K562 (cell line): ENCODE measurements at regions not wholly inside any gene's neighbourhood (a gene's known extent, or its start where the extent isn't known, plus 50 kb on each side); places are given as distances from the start of the nearest gene placed in this dataset.

Experiments
- ATAC-seq: fragments of 200-7000 bp; cut with Tn5 transposase; 3 replicates; pipeline ENCODE4 v1.9.1; 2020; ENCODE audit warnings: moderate library complexity
- BruUV-seq: library from RNA; stranded (reverse); fragments of 400-500 nt; replicated peaks from 2 replicates; lab custom pipeline; 2021; lab: Mats Ljungman, UMichigan
- CTCF ChIA-PET: fragments of 300-600 bp; formaldehyde crosslinking; extraction: SDS; loops from one replicate; lab custom pipeline; 2021; ENCODE audit warnings: low intra/inter-chr PET ratio; lab: Yijun Ruan, JAX
- POLR2A ChIA-PET: fragments of 300-600, 350-650 bp; sonication (Branson Sonifier 250); formaldehyde crosslinking; extraction: SDS; loops from one replicate; lab custom pipeline; 2021; ENCODE audit warnings: antibody characterized with exemption, inconsistent platforms; lab: Yijun Ruan, JAX
- DNase-seq, 4 experiments: peaks; one replicate each; pipeline versions ENCODE4 v3.0.0 to v3.0.0-alpha.2; 2011 to 2018; ENCODE audit warnings: low spot score in 3 of 4, mixed read lengths in 3 of 4; ENCODE audit errors: extremely low read depth in 1 of 4
- FAIRE-seq: peaks from 2 replicates; lab custom pipeline; 2011; peaks lifted over from hg19 to GRCh38; lab: Jason Lieb, UNC
- H2AFZ ChIP-seq: 2 replicates; pipeline ENCODE4 v1.6.0; 2011; ENCODE audit warnings: low read depth, low read length, control low read depth, inconsistent platforms
- H3K27ac ChIP-seq: fragments of 200-600 bp; 3 replicates; pipeline ENCODE4 v1.8.0; 2011; ENCODE audit warnings: low read depth, mild to moderate bottlenecking, control low read depth, inconsistent platforms, low read length, moderate library complexity, mixed read lengths; ENCODE audit errors: extremely low read depth
- H3K27me3 ChIP-seq, 2 experiments: fragments of 300-600 bp in 1 of 2; 2 replicates in 1 of 2; 3 replicates in 1 of 2; pipeline versions ENCODE4 v1.6.0 to v1.8.0; 2011; ENCODE audit warnings: inconsistent platforms in 2 of 2, low read length in 2 of 2, mild to moderate bottlenecking in 1 of 2, mixed read lengths in 1 of 2, moderate library complexity in 1 of 2; ENCODE audit not compliant: control insufficient read depth in 2 of 2, insufficient read depth in 2 of 2
- H3K36me3 ChIP-seq: fragments of 300-600 bp; 3 replicates; pipeline ENCODE4 v1.8.0; 2011; ENCODE audit warnings: mild to moderate bottlenecking, low read length, inconsistent platforms; ENCODE audit not compliant: control insufficient read depth, insufficient read depth
- H3K4me1 ChIP-seq, 2 experiments: fragments of 200-600 bp in 1 of 2; replicated peaks in 1 of 2; 2 replicates in 1 of 2; 3 replicates in 1 of 2; pipeline versions ENCODE4 v1.5.1 to v1.8.0; 2011; ENCODE audit warnings: inconsistent platforms in 2 of 2, low read length in 2 of 2, mild to moderate bottlenecking in 1 of 2, mixed read lengths in 1 of 2, moderate library complexity in 1 of 2; ENCODE audit not compliant: control insufficient read depth in 2 of 2, insufficient read depth in 2 of 2
- H3K4me2 ChIP-seq: 2 replicates; pipeline ENCODE4 v1.6.1; 2011; ENCODE audit warnings: low read length, control low read depth, inconsistent platforms, mixed read lengths; ENCODE audit not compliant: insufficient read depth
- H3K4me3 ChIP-seq: fragments of 200-600 bp; sonication (generic), shearing (Covaris generic); 2 replicates; pipeline ENCODE4 v1.5.1; 2016; ENCODE audit warnings: control low read depth, inconsistent platforms
- H3K79me2 ChIP-seq: fragments of 200-600 bp; 3 replicates; pipeline ENCODE4 v1.8.0; 2011; ENCODE audit warnings: low read length, inconsistent platforms; ENCODE audit not compliant: control insufficient read depth, insufficient read depth
- H3K9ac ChIP-seq, 2 experiments: 2 replicates each; pipeline versions ENCODE4 v1.6.0 to v1.6.1; 2011; ENCODE audit warnings: low read depth in 2 of 2, low read length in 2 of 2, control low read depth in 1 of 2, inconsistent platforms in 1 of 2, mild to moderate bottlenecking in 1 of 2, mixed read lengths in 1 of 2; ENCODE audit not compliant: insufficient read depth in 1 of 2
- H3K9me1 ChIP-seq: one replicate; pipeline ENCODE4 v1.6.0; 2011; ENCODE audit warnings: inconsistent platforms, mild to moderate bottlenecking, low read length, moderate library complexity; ENCODE audit not compliant: control insufficient read depth, insufficient read depth
- H3K9me3 ChIP-seq: replicated peaks from 2 replicates; pipeline ENCODE4 v1.5.1; 2011; ENCODE audit warnings: low read depth, low read length, inconsistent platforms; ENCODE audit not compliant: control insufficient read depth, insufficient read depth
- H4K20me1 ChIP-seq: replicated peaks from 2 replicates; pipeline ENCODE4 v1.6.1; 2011; ENCODE audit warnings: low read length, inconsistent platforms, mixed read lengths; ENCODE audit not compliant: control insufficient read depth, insufficient read depth
- ARID3A ChIP-seq: IDR thresholded peaks from 2 replicates; pipeline ENCODE4 v1.6.1; 2012; ENCODE audit warnings: low read depth, low read length, improper control_type of control experiment, borderline replicate concordance
- BCL6 ChIP-seq: fragments of 250-450 bp; sonication (Bioruptor Pico); IDR thresholded peaks from 2 replicates; pipeline ENCODE4 v1.4.0; 2020
- CCNT2 ChIP-seq: IDR thresholded peaks from 2 replicates; pipeline ENCODE4 v1.6.1; 2011; ENCODE audit warnings: borderline replicate concordance, low read depth, mild to moderate bottlenecking, moderate library complexity, mixed read lengths, low read length; ENCODE audit not compliant: insufficient read length; ENCODE audit errors: extremely low read depth
- DPF2 ChIP-seq: fragments of 450-650 bp; IDR thresholded peaks from 2 replicates; pipeline ENCODE4 v1.6.1; 2016
- ELF4 ChIP-seq: fragments of 450-650 bp; formaldehyde crosslinking; IDR thresholded peaks from 2 replicates; pipeline ENCODE4 v1.4.0; 2022; ENCODE audit warnings: missing genetic modification characterization
- HIVEP1 ChIP-seq: fragments of 250-450 bp; sonication (Bioruptor Pico); IDR thresholded peaks from 2 replicates; pipeline ENCODE4 v1.4.0; 2020; ENCODE audit warnings: mild to moderate bottlenecking
- ID3 ChIP-seq, 2 experiments: fragments of 250-450 bp in 1 of 2; fragments of 450-650 bp in 1 of 2; sonication (Bioruptor Pico) in 1 of 2; IDR thresholded peaks; 2 replicates each; pipeline versions ENCODE4 v1.6.1 to v1.8.0; 2016 to 2021; ENCODE audit warnings: mild to moderate bottlenecking in 2 of 2, moderate library complexity in 2 of 2, missing compliant biosample characterization in 1 of 2, missing genetic modification characterization in 1 of 2
- ILK ChIP-seq: fragments of 450-650 bp; IDR thresholded peaks from 2 replicates; pipeline ENCODE4 v1.6.1; 2016; ENCODE audit warnings: missing genetic modification characterization, low read depth, mild to moderate bottlenecking, missing compliant biosample characterization, moderate library complexity, borderline replicate concordance
- SP2 ChIP-seq: IDR thresholded peaks from 2 replicates; pipeline ENCODE4 v1.6.1; 2011; ENCODE audit warnings: mild to moderate bottlenecking, low read depth, low read length, moderate library complexity; ENCODE audit not compliant: poor library complexity, severe bottlenecking; ENCODE audit errors: extremely low read depth
- SRSF9 ChIP-seq: fragments of 200-400 bp; formaldehyde crosslinking; IDR thresholded peaks from 2 replicates; pipeline ENCODE4 v1.6.1; 2017; ENCODE audit warnings: low read depth, low read length, borderline replicate concordance
- TAF1 ChIP-seq: IDR thresholded peaks from 2 replicates; pipeline ENCODE4 v1.6.1; 2011; ENCODE audit warnings: mild to moderate bottlenecking, low read length, moderate library complexity; ENCODE audit not compliant: insufficient read depth, control insufficient read depth, severe bottlenecking; ENCODE audit errors: extremely low read depth
- TARDBP ChIP-seq: fragments of 450-650 bp; IDR thresholded peaks from 2 replicates; pipeline ENCODE4 v1.6.1; 2016
- TRIM25 ChIP-seq: fragments of 450-650 bp; IDR thresholded peaks from 2 replicates; pipeline ENCODE4 v1.7.0; 2016; ENCODE audit warnings: borderline replicate concordance
- TSHZ1 ChIP-seq: fragments of 250-450 bp; sonication (Bioruptor Pico); IDR thresholded peaks from 2 replicates; pipeline ENCODE4 v1.4.0; 2020; ENCODE audit warnings: mild to moderate bottlenecking, moderate library complexity
- YBX1 ChIP-seq: fragments of 450-650 bp; IDR thresholded peaks from 2 replicates; pipeline ENCODE4 v1.7.1; 2016; ENCODE audit warnings: mild to moderate bottlenecking
- ZNF232 ChIP-seq: sonication (generic); formaldehyde crosslinking; IDR thresholded peaks from 2 replicates; pipeline ENCODE4 v1.8.0; 2022; ENCODE audit warnings: mild to moderate bottlenecking, missing genetic modification reagents
- ZNF695 ChIP-seq: fragments of 450-650 bp; formaldehyde crosslinking; IDR thresholded peaks from 2 replicates; pipeline ENCODE4 v1.4.0; 2020; ENCODE audit warnings: mild to moderate bottlenecking, moderate library complexity
- WGBS: fragments of 100-300 bp; shearing (Covaris generic); methylation state at CpG from one replicate; pipeline ENCODE4 v1.1.6; 2016; ENCODE audit warnings: low coverage, mixed read lengths; ENCODE audit not compliant: insufficient coverage; ENCODE audit errors: missing lambda C conversion rate; 5-methylcytosine and 5-hydroxymethylcytosine counted together
- in situ Hi-C: fragments of 300-500 bp; cut with MboI; formaldehyde crosslinking; loops from 4 replicates; pipeline ENCODE4 v1.15.0; 2018; ENCODE audit warnings: inconsistent platforms, mixed read lengths
- intact Hi-C: fragments of 100-400 bp; cut with micrococcal nuclease; formaldehyde crosslinking; loops from 2 replicates; pipeline ENCODE4 v1.14.2; 2022

GRCh38 chr6:88454658-88455057 is 288.5 kb upstream of the CNR1 start:
- in situ Hi-C loops (no loop called here), intact Hi-C loops (no loop called here)
- CTCF ChIA-PET, result no interaction called here
- DNase-seq (no peak), FAIRE-seq (no peak), ATAC-seq (no peak)
- no peaks in the 10 kb centered on the region for H3K79me2 ChIP-seq
- H3K4me2 ChIP-seq, result no peak overlapping the region
- BruUV-seq, result no TSS peak
- no peaks in the 10 kb centered on the region for H3K9me3 ChIP-seq
- H3K9me1 ChIP-seq, result no peaks in the 10 kb centered on the region
- H3K4me1 ChIP-seq, result no peaks in the 10 kb centered on the region
- H3K36me3 ChIP-seq, result no peaks in the 10 kb centered on the region
- 0% methylated on average over 2 of the region's 2 CpGs for WGBS
- no peaks in the 10 kb centered on the region for H3K27me3 ChIP-seq
- H3K4me3 ChIP-seq, result no peak overlapping the region
- POLR2A ChIA-PET, result no interaction called here
- H3K27ac ChIP-seq, result no peak overlapping the region
- no peak overlapping the region for H3K9ac ChIP-seq
- H2AFZ ChIP-seq, result no peak overlapping the region
- H4K20me1 ChIP-seq, result no peaks in the 10 kb centered on the region
- TF ChIP-seq YBX1, result no peak
- TF ChIP-seq TSHZ1, result no peak
- no peak for TF ChIP-seq DPF2
- TF ChIP-seq TRIM25, result no peak
- no peak for TF ChIP-seq ILK
- TF ChIP-seq BCL6 (CRISPR knock-in tag), result no peak
- no peak for TF ChIP-seq SRSF9
- no peak for TF ChIP-seq ELF4 (CRISPR knock-in tag)
- TF ChIP-seq HIVEP1 (CRISPR knock-in tag), result no peak
- no peak for TF ChIP-seq ID3 (CRISPR knock-in tag; IDR thresholded peaks at IDR 0.05)
- no peak for TF ChIP-seq ID3 (tag; IDR thresholded peaks at IDR 0.05)
- TF ChIP-seq ZNF232 (CRISPR knock-in tag), result no peak
- TF ChIP-seq ARID3A, result no peak
- TF ChIP-seq TAF1, result no peak
- TF ChIP-seq SP2, result no peak
- no peak for TF ChIP-seq CCNT2
- TF ChIP-seq ZNF695 (CRISPR knock-in tag), result no peak
- no peak for TF ChIP-seq TARDBP
